H9 (cell line): ENCODE measurements at regions not wholly inside any gene's neighbourhood (a gene's known extent, or its start where the extent isn't known, plus 50 kb on each side); places are given as distances from the start of the nearest gene placed in this dataset.

Experiments
- DNase-seq: peaks from one replicate; pipeline ENCODE4 v3.0.0-alpha.2; 2017
- H2AFZ ChIP-seq: one replicate; pipeline ENCODE4 v1.6.1; 2013; ENCODE audit warnings: mild to moderate bottlenecking, low read length, control low read depth, moderate library complexity
- H2AK5ac ChIP-seq: 2 replicates; pipeline ENCODE4 v1.6.1; 2013; ENCODE audit warnings: low read length, control low read depth, mixed read lengths; ENCODE audit not compliant: insufficient read length
- H2BK120ac ChIP-seq: one replicate; pipeline ENCODE4 v1.6.1; 2013; ENCODE audit warnings: low read depth, mild to moderate bottlenecking, low read length, control low read depth, inconsistent platforms; ENCODE audit not compliant: poor library complexity, severe bottlenecking
- H2BK12ac ChIP-seq: 2 replicates; pipeline ENCODE4 v1.6.1; 2013; ENCODE audit warnings: low read length, control low read depth, mixed read lengths, low read depth; ENCODE audit not compliant: insufficient read length
- H2BK15ac ChIP-seq: 2 replicates; pipeline ENCODE4 v1.6.1; 2013; ENCODE audit warnings: low read depth, low read length, control low read depth
- H2BK20ac ChIP-seq: one replicate; pipeline ENCODE4 v1.6.1; 2013; ENCODE audit warnings: low read depth, mild to moderate bottlenecking, low read length, control low read depth, inconsistent platforms; ENCODE audit not compliant: poor library complexity, severe bottlenecking
- H2BK5ac ChIP-seq: 2 replicates; pipeline ENCODE4 v1.6.1; 2013; ENCODE audit warnings: low read length, control low read depth, mixed read lengths; ENCODE audit not compliant: insufficient read length
- H3K14ac ChIP-seq: 2 replicates; pipeline ENCODE4 v1.6.1; 2013; ENCODE audit warnings: low read length, control low read depth; ENCODE audit not compliant: insufficient read depth
- H3K18ac ChIP-seq: 2 replicates; pipeline ENCODE4 v1.6.1; 2013; ENCODE audit warnings: low read depth, mild to moderate bottlenecking, mixed read lengths, low read length, control low read depth; ENCODE audit not compliant: insufficient read length
- H3K23ac ChIP-seq: 2 replicates; pipeline ENCODE4 v1.6.1; 2013; ENCODE audit warnings: low read length, control low read depth, mixed read lengths, low read depth; ENCODE audit not compliant: insufficient read length
- H3K23me2 ChIP-seq: 2 replicates; pipeline ENCODE4 v1.6.1; 2013; ENCODE audit warnings: low read depth, mild to moderate bottlenecking, mixed read lengths, low read length, control low read depth; ENCODE audit not compliant: insufficient read length, poor library complexity, severe bottlenecking
- H3K27ac ChIP-seq: 2 replicates; pipeline ENCODE4 v1.5.1; 2013; ENCODE audit warnings: low read length, control low read depth, mixed read lengths, low read depth; ENCODE audit not compliant: insufficient read length
- H3K27me3 ChIP-seq: 2 replicates; pipeline ENCODE4 v1.6.1; 2013; ENCODE audit warnings: low read length, control low read depth, inconsistent platforms; ENCODE audit not compliant: insufficient read depth
- H3K4ac ChIP-seq: 2 replicates; pipeline ENCODE4 v1.6.1; 2013; ENCODE audit warnings: low read depth, mild to moderate bottlenecking, control low read depth, inconsistent platforms, low read length, moderate library complexity
- H3K4me1 ChIP-seq: 2 replicates; pipeline ENCODE4 v1.6.1; 2013; ENCODE audit warnings: low read length, control low read depth, inconsistent platforms; ENCODE audit not compliant: insufficient read depth
- H3K4me2 ChIP-seq: 2 replicates; pipeline ENCODE4 v1.6.1; 2013; ENCODE audit warnings: low read length, control low read depth, mixed read lengths; ENCODE audit not compliant: insufficient read length, insufficient read depth
- H3K56ac ChIP-seq: 2 replicates; pipeline ENCODE4 v1.6.1; 2013; ENCODE audit warnings: low read depth, mild to moderate bottlenecking, mixed read lengths, low read length, control low read depth; ENCODE audit not compliant: insufficient read length
- H3K79me1 ChIP-seq: 2 replicates; pipeline ENCODE4 v1.6.1; 2013; ENCODE audit warnings: low read depth, mild to moderate bottlenecking, moderate library complexity, low read length, control low read depth, inconsistent platforms; ENCODE audit not compliant: insufficient read depth, poor library complexity, severe bottlenecking
- H3K79me2 ChIP-seq: 2 replicates; pipeline ENCODE4 v1.6.1; 2013; ENCODE audit warnings: low read length, control low read depth, inconsistent platforms; ENCODE audit not compliant: insufficient read depth
- H3K9ac ChIP-seq: 2 replicates; pipeline ENCODE4 v1.6.1; 2013; ENCODE audit warnings: low read length, control low read depth, mixed read lengths; ENCODE audit not compliant: insufficient read length; ENCODE audit errors: extremely low read depth
- H3K9me3 ChIP-seq: one replicate; pipeline ENCODE4 v1.6.1; 2013; ENCODE audit warnings: low read depth, low read length, inconsistent platforms; ENCODE audit not compliant: control insufficient read depth
- H3T11ph ChIP-seq: one replicate; pipeline ENCODE4 v1.6.1; 2013; ENCODE audit warnings: mild to moderate bottlenecking, low read length, control low read depth, inconsistent platforms
- H4K20me1 ChIP-seq: one replicate; pipeline ENCODE4 v1.6.1; 2013; ENCODE audit not compliant: control insufficient read depth, insufficient read length, insufficient read depth
- H4K5ac ChIP-seq: 2 replicates; pipeline ENCODE4 v1.6.1; 2013; ENCODE audit warnings: low read depth, mild to moderate bottlenecking, mixed read lengths, low read length, control low read depth; ENCODE audit not compliant: insufficient read length
- H4K8ac ChIP-seq: replicated peaks from 2 replicates; pipeline ENCODE4 v1.6.1; 2013; ENCODE audit warnings: low read length, control low read depth, mixed read lengths, low read depth; ENCODE audit not compliant: insufficient read length
- H4K91ac ChIP-seq: 2 replicates; pipeline ENCODE4 v1.6.1; 2013; ENCODE audit warnings: low read depth, mild to moderate bottlenecking, moderate library complexity, mixed read lengths, low read length, control low read depth; ENCODE audit not compliant: insufficient read length
- H3K27ac Mint-ChIP-seq, 3 experiments: 2 replicates in 2 of 3; 3 replicates in 1 of 3; pipeline ENCODE4 v1.8.0; 2020 to 2021; ENCODE audit warnings: mixed read lengths in 3 of 3, mild to moderate bottlenecking in 1 of 3, moderate library complexity in 1 of 3
- H3K27me3 Mint-ChIP-seq: 2 replicates; pipeline ENCODE4 v1.8.0; 2021; ENCODE audit warnings: low read depth, mild to moderate bottlenecking, moderate library complexity, mixed read lengths
- H3K36me3 Mint-ChIP-seq, 3 experiments: 2 replicates in 2 of 3; 3 replicates in 1 of 3; pipeline ENCODE4 v1.8.0; 2020 to 2021; ENCODE audit warnings: low read depth in 3 of 3, mixed read lengths in 3 of 3; ENCODE audit not compliant: insufficient read depth in 1 of 3
- H3K4me1 Mint-ChIP-seq, 2 experiments: 2 replicates each; pipeline ENCODE4 v1.8.0; 2020; ENCODE audit warnings: mixed read lengths in 2 of 2
- H3K4me3 Mint-ChIP-seq, 2 experiments: 2 replicates in 1 of 2; 3 replicates in 1 of 2; pipeline ENCODE4 v1.8.0; 2020 to 2021; ENCODE audit warnings: mild to moderate bottlenecking in 2 of 2, mixed read lengths in 2 of 2, moderate library complexity in 1 of 2
- H3K9me3 Mint-ChIP-seq, 2 experiments: 2 replicates in 1 of 2; 3 replicates in 1 of 2; pipeline ENCODE4 v1.8.0; 2020; ENCODE audit warnings: mild to moderate bottlenecking in 2 of 2, mixed read lengths in 2 of 2, moderate library complexity in 1 of 2
- WGBS: extraction: QIAGEN DNeasy Blood & Tissue Kit; methylation state at CpG from one replicate; pipeline ENCODE4 v1.1.7; 2013; ENCODE audit warnings: missing lambda C conversion rate, low lambda C conversion rate, mixed read lengths; ENCODE audit not compliant: insufficient read length; ENCODE audit errors: extremely low coverage; 5-methylcytosine and 5-hydroxymethylcytosine counted together
- TF ChIP-seq, protein P1 (sequence below): fragments of 200-600 bp; sonication (generic); conservative IDR thresholded peaks from 3 replicates; pipeline ENCODE4 v1.8.0; 2021; ENCODE audit warnings: antibody characterized with exemption, mild to moderate bottlenecking

DNA sequence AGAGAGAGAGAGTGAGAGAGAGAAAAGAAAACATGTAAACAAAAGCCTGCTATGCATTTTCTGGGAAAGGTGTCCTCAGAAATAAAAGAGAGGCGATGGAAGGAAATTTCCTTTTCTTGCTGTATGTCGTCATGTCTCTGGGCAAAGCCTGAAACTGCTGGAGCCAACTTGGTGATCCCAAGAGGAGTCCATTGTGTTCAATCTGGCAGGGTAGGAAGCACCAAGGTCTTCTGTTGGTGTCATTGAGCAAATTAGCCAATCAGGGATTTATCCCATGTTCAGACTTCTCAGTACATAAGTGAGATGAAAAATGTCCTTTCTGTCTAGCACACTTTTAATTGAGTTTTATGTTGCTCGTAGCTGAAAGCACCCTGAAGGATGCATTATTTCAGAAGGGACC lies 260.0 kb upstream of the KAZN start:
- H3K4me3 Mint-ChIP-seq: no peak overlapping the region
- peaks cover 0 to 6% of the 10 kb centered on the region in 2 experiments; a peak in 2 of 5 replicates for H3K9me3 Mint-ChIP-seq
- Histone ChIP-seq H3K56ac (no peak overlapping the region), H2BK20ac (no peak overlapping the region), H3K14ac (no peak overlapping the region), H4K91ac (no peak overlapping the region), H2BK15ac (no peak overlapping the region), H3K9ac (no peak overlapping the region), H2BK12ac (no peak overlapping the region), H4K20me1 (no peaks in the 10 kb centered on the region), H2AFZ (no peak overlapping the region), H4K5ac (no peak overlapping the region), H3K4me2 (no peak overlapping the region), H3K4me1 (peaks cover 3% of the 10 kb centered on the region), H3K27me3 (no peaks in the 10 kb centered on the region), H3K23ac (no peak overlapping the region), H2BK5ac (no peak overlapping the region), H3K79me1 (no peaks in the 10 kb centered on the region), H3K27ac (no peak overlapping the region), H3T11ph (no peak overlapping the region), H2BK120ac (no peak overlapping the region), H3K4ac (no peak overlapping the region), H3K9me3 (no peaks in the 10 kb centered on the region), H3K79me2 (no peaks in the 10 kb centered on the region), H4K8ac (no peak overlapping the region), H3K18ac (no peak overlapping the region), H3K23me2 (no peaks in the 10 kb centered on the region), H2AK5ac (no peak overlapping the region)
- no peak overlapping the region; a peak in 1 of 7 replicates for H3K27ac Mint-ChIP-seq
- 0 out of 7 replicates have a peak, but pooled peaks cover 0 to 5% (median 0%) of the 10 kb centered on the region in 3 experiments for H3K36me3 Mint-ChIP-seq
- H3K4me1 Mint-ChIP-seq: peaks cover 25 to 32% of the 10 kb centered on the region in 2 experiments
- DNase-seq: no peak
- H3K27me3 Mint-ChIP-seq: no peaks in the 10 kb centered on the region; the same call in 1 of the 2 replicates
- no CpG with 5 or more reads among the region's 3 CpGs for WGBS
- TF ChIP-seq, protein P1, sequence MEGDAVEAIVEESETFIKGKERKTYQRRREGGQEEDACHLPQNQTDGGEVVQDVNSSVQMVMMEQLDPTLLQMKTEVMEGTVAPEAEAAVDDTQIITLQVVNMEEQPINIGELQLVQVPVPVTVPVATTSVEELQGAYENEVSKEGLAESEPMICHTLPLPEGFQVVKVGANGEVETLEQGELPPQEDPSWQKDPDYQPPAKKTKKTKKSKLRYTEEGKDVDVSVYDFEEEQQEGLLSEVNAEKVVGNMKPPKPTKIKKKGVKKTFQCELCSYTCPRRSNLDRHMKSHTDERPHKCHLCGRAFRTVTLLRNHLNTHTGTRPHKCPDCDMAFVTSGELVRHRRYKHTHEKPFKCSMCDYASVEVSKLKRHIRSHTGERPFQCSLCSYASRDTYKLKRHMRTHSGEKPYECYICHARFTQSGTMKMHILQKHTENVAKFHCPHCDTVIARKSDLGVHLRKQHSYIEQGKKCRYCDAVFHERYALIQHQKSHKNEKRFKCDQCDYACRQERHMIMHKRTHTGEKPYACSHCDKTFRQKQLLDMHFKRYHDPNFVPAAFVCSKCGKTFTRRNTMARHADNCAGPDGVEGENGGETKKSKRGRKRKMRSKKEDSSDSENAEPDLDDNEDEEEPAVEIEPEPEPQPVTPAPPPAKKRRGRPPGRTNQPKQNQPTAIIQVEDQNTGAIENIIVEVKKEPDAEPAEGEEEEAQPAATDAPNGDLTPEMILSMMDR: no peak
